Mammary epithelial cell (primary cell): ENCODE measurements at regions not wholly inside any gene's neighbourhood (a gene's known extent, or its start where the extent isn't known, plus 50 kb on each side); places are given as distances from the start of the nearest gene placed in this dataset.

Source experiments
- EZH2 ChIP-seq: IDR thresholded peaks from 2 replicates; pipeline ENCODE4 v1.6.1; 2012; ENCODE audit warnings: low read length, inconsistent platforms, borderline replicate concordance
- TF ChIP-seq, protein P1 (sequence below), 2 donors: IDR thresholded peaks in 1 of 2; conservative IDR thresholded peaks in 1 of 2; 2 replicates each; pipeline ENCODE4 v1.5.1; 2011 to 2012; ENCODE audit warnings: inconsistent platforms in 2 of 2, low read length in 2 of 2, mild to moderate bottlenecking in 2 of 2, control low read depth in 1 of 2, low read depth in 1 of 2; ENCODE audit not compliant: insufficient read depth in 1 of 2; ENCODE audit errors: extremely low read depth in 1 of 2

DNA sequence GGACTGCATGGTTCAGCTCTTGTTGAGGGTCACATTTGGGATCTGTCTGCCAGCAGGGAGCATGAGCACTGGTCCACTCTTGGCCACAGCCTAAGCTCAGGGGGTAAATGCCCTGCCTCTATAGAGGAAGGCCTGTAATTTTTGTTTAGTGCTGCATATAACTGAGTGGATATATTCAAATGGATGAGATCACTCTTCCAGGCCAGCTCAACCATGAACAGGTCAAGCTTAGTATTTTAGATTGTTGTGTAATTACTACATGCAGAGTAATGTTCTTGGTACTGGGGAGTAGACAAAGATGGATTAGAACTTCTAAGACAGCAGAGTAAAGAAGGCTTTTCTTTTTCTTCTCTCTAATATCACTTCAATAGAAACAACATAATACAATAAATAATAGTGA is 376.9 kb downstream of the GPATCH2 start:
- TF ChIP-seq EZH2: no peak
- TF ChIP-seq, protein P1, sequence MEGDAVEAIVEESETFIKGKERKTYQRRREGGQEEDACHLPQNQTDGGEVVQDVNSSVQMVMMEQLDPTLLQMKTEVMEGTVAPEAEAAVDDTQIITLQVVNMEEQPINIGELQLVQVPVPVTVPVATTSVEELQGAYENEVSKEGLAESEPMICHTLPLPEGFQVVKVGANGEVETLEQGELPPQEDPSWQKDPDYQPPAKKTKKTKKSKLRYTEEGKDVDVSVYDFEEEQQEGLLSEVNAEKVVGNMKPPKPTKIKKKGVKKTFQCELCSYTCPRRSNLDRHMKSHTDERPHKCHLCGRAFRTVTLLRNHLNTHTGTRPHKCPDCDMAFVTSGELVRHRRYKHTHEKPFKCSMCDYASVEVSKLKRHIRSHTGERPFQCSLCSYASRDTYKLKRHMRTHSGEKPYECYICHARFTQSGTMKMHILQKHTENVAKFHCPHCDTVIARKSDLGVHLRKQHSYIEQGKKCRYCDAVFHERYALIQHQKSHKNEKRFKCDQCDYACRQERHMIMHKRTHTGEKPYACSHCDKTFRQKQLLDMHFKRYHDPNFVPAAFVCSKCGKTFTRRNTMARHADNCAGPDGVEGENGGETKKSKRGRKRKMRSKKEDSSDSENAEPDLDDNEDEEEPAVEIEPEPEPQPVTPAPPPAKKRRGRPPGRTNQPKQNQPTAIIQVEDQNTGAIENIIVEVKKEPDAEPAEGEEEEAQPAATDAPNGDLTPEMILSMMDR (conservative IDR thresholded peaks at IDR 0.05 in 1 of 2, IDR thresholded peaks at IDR 0.05 in 1 of 2; ENCODE audit: extremely low read depth in 1 of 2, insufficient read depth in 1 of 2, low read depth in 1 of 2, low read length in 2 of 2): no peak
